GM21360 (cell line): ENCODE measurements at regions not wholly inside any gene's neighbourhood (a gene's known extent, or its start where the extent isn't known, plus 50 kb on each side); places are given as distances from the start of the nearest gene placed in this dataset.
"Not testable (repeated sequence)": the region's sequence is repeated elsewhere in the genome, so short reads cannot be mapped to it uniquely, and the experiment has no call there.

Experiments used
- ATAC-seq: cut with Tn5 transposase; IDR thresholded peaks from one replicate; pipeline ENCODE4 v1.9.1; 2021; ENCODE audit warnings: mild to moderate bottlenecking, moderate library complexity; ENCODE audit not compliant: unreplicated experiment

GRCh38 chr2:207438414-207439126 lies 91.2 kb upstream of the CREB1 start:
- no peak for ATAC-seq

GRCh38 chr2:207439881-207440280 lies 89.9 kb upstream of the CREB1 start:
- ATAC-seq, result not testable (repeated sequence)

GRCh38 chr2:207444756-207445155 lies 85.0 kb upstream of the CREB1 start:
- no peak for ATAC-seq

DNA sequence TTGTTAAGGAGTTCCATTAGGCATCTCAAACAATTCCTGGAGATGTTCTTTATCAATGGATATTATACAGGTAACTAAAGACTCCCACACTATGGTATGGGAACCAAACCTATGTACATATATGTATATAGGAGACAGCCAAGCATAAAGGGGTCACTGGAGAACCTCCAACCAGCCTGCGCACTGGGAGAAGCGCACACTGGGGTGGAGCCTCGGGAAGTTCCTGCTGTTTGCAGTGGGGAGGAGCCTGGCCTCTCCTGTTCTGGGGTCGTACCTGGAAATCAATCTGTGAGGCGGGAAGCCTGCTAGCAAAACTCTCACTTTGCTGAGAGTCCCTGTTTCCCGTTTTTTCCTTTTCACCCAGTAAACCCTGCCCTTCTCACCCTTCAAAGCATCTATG lies 83.1 kb upstream of the CREB1 start:
- no peak for ATAC-seq

DNA sequence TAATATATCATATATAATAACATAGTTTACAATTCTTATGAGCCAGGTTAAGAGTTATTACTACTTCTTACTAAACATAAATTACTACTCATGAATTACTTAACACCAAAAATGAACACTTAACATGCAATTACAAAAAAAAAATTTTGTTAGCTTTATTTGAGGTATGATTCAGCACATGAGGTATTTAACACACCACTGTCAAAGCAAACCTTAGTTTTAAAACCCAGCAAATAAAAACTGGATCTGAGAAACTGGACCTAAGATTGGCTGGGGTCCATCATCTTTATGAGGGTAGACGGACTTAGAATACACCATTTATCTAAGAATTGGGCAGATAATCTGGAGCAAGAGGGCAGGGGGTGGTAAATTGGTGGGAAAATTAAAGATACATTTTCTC lies 81.8 kb upstream of the CREB1 start:
- ATAC-seq, result no peak

- ATAC-seq, result no peak
Measured at GRCh38 chr2:207449642-207450165, 80.1 kb upstream of the CREB1 start.

- no peak for ATAC-seq
Measured at GRCh38 chr2:207450186-207450585, 79.6 kb upstream of the CREB1 start.

GRCh38 chr2:207458582-207458981 lies 71.2 kb upstream of the CREB1 start:
- no peak for ATAC-seq

- peak; percentile 96 for ATAC-seq
Measured at GRCh38 chr2:207459990-207460757, 69.6 kb upstream of the CREB1 start.

DNA sequence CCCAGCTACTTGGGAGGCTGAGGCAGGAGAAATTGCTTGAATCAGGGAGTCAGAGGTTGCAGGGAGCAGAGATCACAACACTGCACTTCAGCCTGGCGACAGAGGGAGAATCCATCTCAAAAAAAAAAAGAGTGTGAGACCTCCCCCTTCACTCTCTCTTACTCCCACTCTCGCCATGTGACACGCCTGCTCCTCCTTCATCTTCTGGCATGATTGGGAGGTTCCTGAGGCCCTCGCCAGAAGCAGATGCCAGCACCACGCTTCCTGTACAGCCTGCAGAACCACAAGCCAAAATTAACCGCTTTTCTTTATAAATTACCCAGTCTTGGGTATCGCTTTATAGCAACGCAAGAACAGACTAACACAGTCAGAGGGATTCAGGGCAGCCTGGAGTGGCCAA lies 66.3 kb upstream of the CREB1 start:
- no peak for ATAC-seq

GRCh38 chr2:207464007-207464406 lies 65.8 kb upstream of the CREB1 start:
- no peak for ATAC-seq

DNA sequence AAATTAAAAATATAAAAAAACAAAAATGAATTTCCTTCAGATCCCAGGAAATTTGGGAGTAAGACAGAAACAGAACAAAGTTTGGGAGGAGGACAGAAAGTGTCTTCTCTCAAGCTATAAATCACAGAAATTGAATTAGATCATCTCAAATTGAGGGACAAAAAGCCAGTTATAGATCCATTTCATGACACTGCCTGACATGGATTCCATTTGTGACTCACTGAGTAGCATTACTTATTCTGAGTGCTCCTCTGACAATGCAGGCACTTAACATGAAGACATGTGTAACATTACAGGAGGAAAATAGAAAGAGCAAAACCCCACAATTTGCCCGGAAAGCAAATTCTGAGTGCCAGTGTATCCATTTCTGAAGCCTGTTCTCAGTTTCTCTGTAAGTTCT lies 63.9 kb upstream of the CREB1 start:
- no peak for ATAC-seq

GRCh38 chr2:207467716-207468347 lies 61.9 kb upstream of the CREB1 start:
- ATAC-seq, result no peak

GRCh38 chr2:207468488-207468887 lies 61.3 kb upstream of the CREB1 start:
- no peak for ATAC-seq

DNA sequence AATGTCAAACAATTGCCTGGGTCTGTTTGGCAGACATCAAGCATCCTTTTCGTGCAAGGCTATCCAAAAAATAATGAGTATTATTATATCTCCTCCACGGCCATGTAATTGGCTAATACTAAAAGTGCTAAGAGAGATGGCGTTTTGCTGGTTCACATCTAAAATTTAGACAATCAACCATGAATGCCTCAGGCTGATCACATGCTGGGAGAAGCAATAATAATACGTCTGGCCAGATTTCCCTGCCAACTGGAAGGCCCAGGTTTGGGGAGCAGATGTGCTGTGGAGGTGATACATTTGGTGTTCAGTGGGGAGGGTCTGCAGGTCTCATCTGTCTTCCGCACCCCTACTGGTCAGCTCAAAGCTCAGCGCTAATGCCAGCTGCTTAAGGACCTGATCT lies 60.3 kb upstream of the CREB1 start:
- no peak for ATAC-seq

GRCh38 chr2:207469943-207470729 lies 59.6 kb upstream of the CREB1 start:
- no peak for ATAC-seq

DNA sequence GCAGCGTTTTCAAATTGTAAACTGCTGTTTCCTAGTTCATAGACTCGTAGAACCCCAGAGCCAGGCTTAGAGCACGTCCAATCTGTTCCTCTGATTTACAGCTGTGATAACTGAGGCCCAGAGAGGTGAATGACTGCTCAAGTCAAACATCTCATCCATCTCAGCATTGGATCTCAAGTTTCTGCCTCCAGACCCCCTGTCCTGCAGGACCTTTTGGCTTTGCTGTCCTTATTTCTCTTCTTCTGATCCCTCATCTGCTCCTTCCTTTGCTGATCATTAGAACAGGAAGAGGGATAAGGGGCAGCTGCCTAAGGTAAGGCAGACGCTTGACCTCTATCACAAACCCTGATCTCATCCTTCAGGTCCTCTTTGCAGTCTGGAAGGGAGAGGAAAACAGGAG lies 58.5 kb upstream of the CREB1 start:
- no peak for ATAC-seq

DNA sequence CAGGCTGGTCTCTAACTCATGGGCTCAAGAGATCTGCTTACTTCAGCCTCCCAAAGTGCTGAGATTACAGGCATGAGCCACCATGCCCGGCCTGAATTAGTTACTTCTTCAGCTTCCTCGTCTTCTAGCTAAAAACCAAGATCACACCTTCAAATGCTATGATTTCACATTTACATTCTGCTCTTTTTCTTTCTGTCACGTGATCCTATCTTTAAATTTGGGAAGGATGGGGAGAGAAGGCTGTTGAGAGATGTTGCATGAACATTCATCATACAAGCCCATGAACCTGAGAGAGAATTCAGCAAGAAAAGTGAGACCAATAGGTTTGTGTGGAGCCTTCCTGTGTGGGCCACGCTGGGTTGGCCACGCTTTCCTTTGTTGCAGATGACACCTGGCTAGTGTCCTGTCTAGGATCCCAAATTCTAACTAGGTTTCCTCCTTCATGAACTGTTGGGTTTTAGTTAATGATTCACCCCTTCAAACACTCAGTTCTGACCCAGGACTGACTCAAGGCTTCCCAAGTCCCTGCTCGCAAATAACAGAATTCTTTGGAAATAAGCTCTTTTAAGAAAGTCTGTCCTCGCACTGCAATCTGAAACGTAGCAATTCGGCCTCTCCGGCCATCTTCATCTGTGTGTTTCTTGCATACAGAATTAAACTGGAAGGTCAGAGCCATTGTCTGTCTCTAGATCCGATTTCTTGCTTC lies 57.3 kb upstream of the CREB1 start:
- ATAC-seq, result no peak

DNA sequence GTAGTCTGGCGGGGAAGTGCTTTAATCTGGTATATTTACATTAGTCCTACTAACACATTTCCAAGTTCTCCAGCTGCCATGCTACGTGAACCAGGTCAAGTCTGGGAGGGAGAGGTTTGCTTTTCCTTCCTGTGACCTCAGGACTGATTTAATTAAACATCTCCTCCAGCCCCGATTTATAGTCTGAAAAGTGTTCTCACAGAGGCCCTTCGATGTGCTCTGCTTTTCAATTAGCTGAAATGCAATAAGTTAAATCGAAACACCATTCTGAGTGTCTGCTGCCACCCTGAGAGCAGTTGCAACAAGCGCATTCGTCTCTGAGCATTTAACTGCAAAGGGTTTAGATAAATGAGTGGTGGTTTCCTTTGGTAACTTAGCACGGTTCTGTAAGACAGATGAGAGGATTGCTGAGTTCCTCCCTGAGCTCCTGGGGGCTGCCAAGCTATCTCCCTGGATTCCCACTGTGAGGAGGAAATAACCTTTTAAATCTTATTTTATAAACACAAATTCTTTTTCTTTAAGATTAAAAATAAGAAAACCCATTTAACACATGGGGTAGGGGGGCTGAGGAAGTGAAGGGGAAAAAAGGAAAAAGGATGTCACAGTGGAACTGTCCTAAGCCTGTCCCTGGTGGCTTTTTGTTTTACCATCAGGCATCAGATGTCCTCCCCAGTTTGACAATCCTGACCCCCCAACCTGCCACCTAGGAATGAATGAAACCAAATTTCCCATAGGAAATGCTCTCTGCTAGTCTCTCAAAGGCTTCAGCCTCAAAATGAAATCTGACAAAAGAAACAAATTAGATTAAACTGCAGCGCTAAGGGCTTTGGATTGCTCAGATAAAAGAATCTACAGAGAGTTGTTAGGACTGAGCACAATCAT lies 56.5 kb upstream of the CREB1 start:
- peak; percentile 60 for ATAC-seq

GRCh38 chr2:207473931-207474235 lies 55.9 kb upstream of the CREB1 start:
- ATAC-seq, result no peak
